Hippocampal formation (tissue), 2 donors: ENCODE measurements at regions not wholly inside any gene's neighbourhood (a gene's known extent, or its start where the extent isn't known, plus 50 kb on each side); places are given as distances from the start of the nearest gene placed in this dataset.
"Not testable (repeated sequence)": the region's sequence is repeated elsewhere in the genome, so short reads cannot be mapped to it uniquely, and the experiment has no call there.

Experiments
- DNase-seq, 2 donors: peaks; one replicate each; lab custom pipeline; 2025; lab: John Stamatoyannopoulos, UW

GRCh38 chr15:70576696-70577095, 186.7 kb downstream of the UACA start:
- no peak for DNase-seq

DNA sequence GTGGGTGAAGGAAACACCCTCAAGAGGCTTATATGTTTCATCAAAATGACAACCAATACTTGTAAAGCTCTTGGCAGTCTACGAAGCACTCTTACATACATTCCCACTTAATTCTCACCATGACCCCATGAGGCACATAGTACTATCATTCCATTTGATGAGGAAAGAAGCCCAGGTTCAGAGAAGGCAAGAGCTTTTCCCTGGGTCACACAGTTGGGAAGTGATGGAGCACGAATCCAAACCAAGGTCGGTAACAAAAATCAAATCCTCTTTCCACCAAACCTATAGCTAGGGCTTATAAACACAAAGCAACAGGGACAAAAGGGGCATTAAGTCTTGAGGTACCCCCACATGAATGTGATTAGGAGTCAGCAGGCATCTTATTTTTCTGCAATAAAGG, 187.1 kb downstream of the UACA start:
- DNase-seq = no peak

GRCh38 chr15:70575231-70576226, 187.8 kb downstream of the UACA start:
- no peak for DNase-seq

- DNase-seq = not testable (repeated sequence)
Measured at GRCh38 chr15:70574325-70574724, 189.0 kb downstream of the UACA start.

- no peak for DNase-seq
Measured at GRCh38 chr15:70573121-70573850, 190.1 kb downstream of the UACA start.

DNA sequence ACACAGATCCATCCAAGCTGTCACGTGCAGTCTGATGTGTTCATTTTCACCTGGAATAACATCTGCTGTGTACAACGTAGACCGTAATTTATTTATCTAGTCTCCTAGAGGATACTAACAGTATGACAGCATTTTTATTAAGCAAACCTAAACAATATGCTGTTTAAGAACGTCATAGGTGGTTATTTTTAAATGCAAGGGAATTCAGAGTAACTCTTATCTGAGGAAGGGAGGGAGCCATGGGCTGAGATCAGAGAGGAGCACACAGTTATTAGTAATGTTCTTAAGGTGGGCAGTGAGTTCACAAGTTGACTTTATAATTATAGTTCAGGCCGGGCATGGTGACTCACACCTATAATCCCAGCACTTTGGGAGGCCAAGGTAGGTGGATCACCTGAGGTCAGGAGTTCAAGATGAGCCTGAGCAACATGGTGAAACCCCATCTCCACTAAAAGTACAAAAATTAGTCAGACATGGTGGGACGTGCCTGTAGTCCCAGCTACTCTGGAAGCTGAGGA, 193.6 kb downstream of the UACA start:
- DNase-seq = no peak

GRCh38 chr15:70569091-70569713, 194.2 kb downstream of the UACA start:
- DNase-seq = peak; percentile 31 to 41

DNA sequence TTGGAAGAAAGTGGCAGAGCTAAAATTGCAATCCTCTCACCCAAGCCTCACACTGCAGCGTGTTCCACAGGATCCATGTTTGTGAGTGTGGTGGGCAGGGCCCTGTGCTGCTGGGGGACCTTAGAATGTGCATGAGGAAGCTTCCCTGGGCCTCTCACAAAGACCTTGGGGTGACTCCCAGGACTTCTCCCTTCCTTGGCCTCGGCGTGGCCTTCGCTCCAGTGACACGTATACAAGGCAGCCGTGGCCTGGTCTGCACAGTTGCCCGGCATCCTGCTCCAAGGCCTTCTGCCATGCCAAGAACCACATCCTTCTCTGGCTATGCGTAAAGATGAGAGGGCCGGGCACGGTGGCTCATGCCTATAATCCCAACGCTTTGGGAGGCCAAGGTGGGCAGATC, 196.4 kb downstream of the UACA start:
- DNase-seq = no peak

DNA sequence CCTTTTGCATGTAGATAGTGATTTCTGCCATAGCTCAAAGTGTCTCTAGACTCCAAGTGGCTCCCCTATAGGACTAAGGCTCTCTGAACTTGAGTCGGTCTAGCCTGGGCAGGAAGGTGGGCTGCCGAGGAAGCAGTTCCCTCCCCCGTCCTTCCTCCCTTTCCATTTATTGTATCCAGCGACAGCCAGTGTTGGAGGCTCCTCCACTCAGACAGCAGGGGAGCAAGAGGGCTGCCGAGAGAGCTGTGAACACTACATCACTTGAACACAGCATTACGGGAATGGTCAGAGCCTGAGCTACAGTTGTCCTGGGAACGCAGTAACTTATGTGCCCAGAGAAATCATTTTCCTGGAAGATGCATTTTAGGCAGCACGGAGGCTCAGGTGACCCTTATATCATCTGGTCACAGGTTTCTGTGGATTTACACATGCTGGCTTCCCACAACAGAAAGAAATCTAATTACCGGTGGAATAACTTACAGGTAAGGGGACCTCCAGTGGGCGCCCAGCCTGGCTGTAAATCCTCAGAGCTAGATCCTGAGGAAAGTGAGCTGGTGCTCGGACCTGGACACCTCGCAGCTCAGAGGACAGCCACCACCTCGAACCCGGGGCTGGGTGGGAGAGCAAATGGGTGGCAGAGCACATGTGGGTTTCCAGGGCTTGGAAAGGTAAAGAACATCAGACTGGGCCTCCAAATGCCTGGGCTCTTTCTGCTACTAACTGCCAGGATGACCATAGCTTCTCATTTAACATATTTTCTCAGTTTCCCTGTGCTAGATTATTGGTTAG, 197.1 kb downstream of the UACA start:
- no peak for DNase-seq

DNA sequence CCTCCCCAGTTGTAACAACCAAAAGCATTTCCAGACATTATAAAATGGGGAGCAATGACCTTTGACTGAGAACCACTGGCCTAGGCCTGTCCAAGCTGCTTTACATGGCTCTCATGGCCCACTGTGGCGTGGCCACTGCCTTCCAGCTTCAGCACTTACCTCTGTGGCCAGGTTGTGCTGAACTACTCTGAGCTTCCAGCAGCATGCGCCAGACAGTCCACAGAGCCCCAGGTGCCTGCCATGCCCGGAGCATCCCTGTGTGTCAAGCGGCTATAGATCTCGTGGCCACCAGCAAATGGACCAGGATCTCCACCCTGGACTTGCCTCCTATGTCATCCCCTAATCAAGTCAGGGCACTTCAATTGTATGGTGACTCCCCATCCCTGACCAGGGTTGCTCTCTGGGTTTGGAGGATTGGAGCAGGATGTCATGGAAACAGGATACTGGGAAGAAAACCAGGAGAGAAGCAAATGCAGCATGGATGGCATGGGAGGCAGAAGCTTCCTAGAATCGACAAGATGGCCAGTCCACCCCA, 199.7 kb downstream of the UACA start:
- DNase-seq = no peak

DNA sequence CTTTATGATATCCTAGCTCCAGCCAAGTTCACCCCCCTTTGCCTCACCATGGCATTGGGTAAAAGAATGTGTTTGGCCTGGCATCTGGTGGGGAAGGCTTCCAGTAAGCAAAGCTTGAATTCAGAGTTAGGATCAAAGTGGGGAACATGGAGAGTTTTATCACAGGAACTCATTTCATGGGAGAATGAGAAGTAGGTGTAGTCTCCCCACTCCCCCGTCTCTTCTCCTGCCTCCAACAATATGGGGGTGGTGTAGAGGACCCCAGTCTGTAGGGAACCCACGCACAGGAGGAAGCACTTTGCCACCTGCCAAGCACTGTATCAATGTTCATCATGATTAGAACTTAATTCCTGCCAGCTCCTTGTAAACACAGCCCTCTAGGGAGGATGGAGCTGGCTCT, 200.5 kb downstream of the UACA start:
- no peak for DNase-seq

GRCh38 chr15:70561885-70562284, 201.5 kb downstream of the UACA start:
- DNase-seq = no peak

- DNase-seq = no peak
Measured at GRCh38 chr15:70560617-70561328, 202.6 kb downstream of the UACA start.

- no peak for DNase-seq
Measured at GRCh38 chr15:70559265-70560239, 203.8 kb downstream of the UACA start.

GRCh38 chr15:70558406-70559264, 204.7 kb downstream of the UACA start:
- DNase-seq = no peak

DNA sequence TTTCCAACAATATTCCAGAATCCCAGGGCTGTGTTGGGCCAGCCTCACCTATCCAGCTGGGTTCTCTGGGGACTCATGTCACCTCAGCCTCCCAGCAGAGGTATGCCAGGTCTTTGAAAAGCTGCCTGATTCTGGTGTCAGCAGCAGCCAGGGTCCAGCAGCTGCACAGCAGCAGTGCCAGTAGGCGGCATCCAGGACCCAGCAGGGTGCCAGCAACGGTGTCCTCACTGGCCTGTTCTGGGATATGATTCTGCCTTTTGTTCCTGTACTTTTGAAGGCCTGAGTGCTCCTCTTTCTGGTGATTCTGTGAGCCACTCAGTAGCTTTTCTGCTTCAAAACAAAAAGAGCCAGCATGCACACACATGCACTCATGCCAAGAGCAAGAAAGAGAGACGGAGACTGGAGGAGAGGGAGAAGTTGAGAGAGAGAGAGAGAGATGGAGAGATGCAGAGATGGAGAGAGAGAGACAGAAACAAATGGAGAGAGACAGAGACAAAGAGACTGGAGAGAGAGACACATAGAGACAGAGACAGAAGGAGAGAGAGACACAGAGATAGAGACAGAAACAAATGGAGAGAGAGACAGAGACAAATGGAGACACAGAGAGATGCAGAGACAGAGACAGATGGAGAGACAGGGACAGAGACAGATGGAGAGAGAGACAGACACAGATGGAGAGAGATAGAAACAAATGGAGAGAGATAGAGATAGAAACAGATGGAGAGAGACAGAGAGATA, 205.7 kb downstream of the UACA start:
- no peak for DNase-seq

- no peak for DNase-seq
Measured at GRCh38 chr15:70556779-70557178, 206.6 kb downstream of the UACA start.
